Naive B cell (primary cell): ENCODE measurements at regions not wholly inside any gene's neighbourhood (a gene's known extent, or its start where the extent isn't known, plus 50 kb on each side); places are given as distances from the start of the nearest gene placed in this dataset.
"Not testable (repeated sequence)": the region's sequence is repeated elsewhere in the genome, so short reads cannot be mapped to it uniquely, and the experiment has no call there.

Source experiments
- ATAC-seq, 2 donors: fragments of 150-1000 bp; cut with Tn5 transposase; 2 replicates each; pipeline ENCODE4 v1.10.0; 2021; ENCODE audit warnings: low read depth in 2 of 2, mild to moderate bottlenecking in 2 of 2, moderate library complexity in 2 of 2
- DNase-seq: peaks from one replicate; pipeline ENCODE4 v3.0.0; 2022
- H3K27ac Mint-ChIP-seq, 6 donors: one replicate each; pipeline ENCODE4 v1.8.0; 2020 to 2022; ENCODE audit warnings: mild to moderate bottlenecking in 6 of 6, mixed read lengths in 6 of 6, moderate library complexity in 5 of 6, inconsistent platforms in 2 of 6
- H3K27me3 Mint-ChIP-seq, 3 donors: one replicate each; pipeline ENCODE4 v1.8.0; 2021 to 2022; ENCODE audit warnings: mixed read lengths in 3 of 3, mild to moderate bottlenecking in 1 of 3
- H3K36me3 Mint-ChIP-seq, 2 donors: one replicate each; pipeline ENCODE4 v1.8.0; 2020 to 2022; ENCODE audit warnings: mixed read lengths in 2 of 2, inconsistent platforms in 1 of 2, mild to moderate bottlenecking in 1 of 2
- H3K4me1 Mint-ChIP-seq, 3 donors: one replicate each; pipeline ENCODE4 v1.8.0; 2020 to 2022; ENCODE audit warnings: mixed read lengths in 3 of 3, inconsistent platforms in 1 of 3, mild to moderate bottlenecking in 1 of 3, moderate library complexity in 1 of 3
- H3K4me3 Mint-ChIP-seq, 8 donors: one replicate each; pipeline ENCODE4 v1.8.0; 2020 to 2022; ENCODE audit warnings: mild to moderate bottlenecking in 8 of 8, mixed read lengths in 8 of 8, moderate library complexity in 8 of 8, inconsistent platforms in 2 of 8
- H3K9me3 Mint-ChIP-seq, 7 donors: one replicate each; pipeline ENCODE4 v1.8.0; 2020 to 2022; ENCODE audit warnings: mixed read lengths in 7 of 7, mild to moderate bottlenecking in 5 of 7, inconsistent platforms in 2 of 7, moderate library complexity in 1 of 7

- Mint-ChIP-seq H3K27me3 (peaks cover 0 to 8% (median 7%) of the 10 kb centered on the region in 3 donors), H3K9me3 (peaks cover 0 to 17% (median 1%) of the 10 kb centered on the region in 7 donors), H3K4me3 (no peak overlapping the region), H3K36me3 (no peaks in the 10 kb centered on the region), H3K4me1 (no peaks in the 10 kb centered on the region), H3K27ac (no peak overlapping the region)
- ATAC-seq = no peak
- no peak for DNase-seq
These were observed 126.7 kb upstream of the RAI2 start for GRCh38 chrX:17987783-17988182.

- Mint-ChIP-seq H3K36me3 (no peaks in the 10 kb centered on the region), H3K9me3 (peaks cover 0 to 17% (median 1%) of the 10 kb centered on the region in 7 donors), H3K4me3 (no peak overlapping the region), H3K27me3 (peaks cover 0 to 5% (median 4%) of the 10 kb centered on the region in 3 donors), H3K4me1 (no peaks in the 10 kb centered on the region), H3K27ac (no peak overlapping the region)
- no peak for DNase-seq
- no peak for ATAC-seq
These were observed 125.9 kb upstream of the RAI2 start for GRCh38 chrX:17986977-17987376.

- no peak overlapping the region for H3K27ac Mint-ChIP-seq
- H3K4me1 Mint-ChIP-seq = no peaks in the 10 kb centered on the region
- peaks cover 0 to 17% (median 1%) of the 10 kb centered on the region in 7 donors for H3K9me3 Mint-ChIP-seq
- ATAC-seq = no peak
- H3K27me3 Mint-ChIP-seq = peaks cover 0 to 5% (median 4%) of the 10 kb centered on the region in 3 donors
- DNase-seq = no peak
- no peaks in the 10 kb centered on the region for H3K36me3 Mint-ChIP-seq
- H3K4me3 Mint-ChIP-seq = no peak overlapping the region
These were observed 125.3 kb upstream of the RAI2 start for GRCh38 chrX:17986440-17986839.

- DNase-seq (no peak), ATAC-seq (no peak)
- Mint-ChIP-seq H3K27me3 (peaks cover 0 to 5% (median 4%) of the 10 kb centered on the region in 3 donors), H3K4me1 (no peaks in the 10 kb centered on the region), H3K36me3 (no peaks in the 10 kb centered on the region), H3K4me3 (no peak overlapping the region), H3K9me3 (peaks cover 0 to 18% (median 3%) of the 10 kb centered on the region in 7 donors), H3K27ac (no peak overlapping the region)
These were observed 123.3 kb upstream of the RAI2 start for GRCh38 chrX:17984415-17984814.

- peaks cover 0 to 5% (median 4%) of the 10 kb centered on the region in 3 donors for H3K27me3 Mint-ChIP-seq
These were observed 122.3 kb upstream of the RAI2 start for GRCh38 chrX:17983389-17983788.

GRCh38 chrX:17977696-17978095 lies 116.6 kb upstream of the RAI2 start:
- H3K4me1 Mint-ChIP-seq = no peaks in the 10 kb centered on the region
- ATAC-seq (no peak), DNase-seq (no peak)
- no peak overlapping the region for H3K4me3 Mint-ChIP-seq
- no peak overlapping the region for H3K27ac Mint-ChIP-seq
- peaks cover 0 to 22% (median 0%) of the 10 kb centered on the region in 7 donors for H3K9me3 Mint-ChIP-seq
- no peaks in the 10 kb centered on the region for H3K27me3 Mint-ChIP-seq
- H3K36me3 Mint-ChIP-seq = no peaks in the 10 kb centered on the region

More at GRCh38 chrX:17983389-17983788, 122.3 kb upstream of the RAI2 start:
- Mint-ChIP-seq H3K4me1 (no peaks in the 10 kb centered on the region), H3K4me3 (no peak overlapping the region), H3K36me3 (no peaks in the 10 kb centered on the region), H3K27ac (no peak overlapping the region), H3K9me3 (peaks cover 0 to 18% (median 4%) of the 10 kb centered on the region in 7 donors)
- DNase-seq = no peak
- ATAC-seq = no peak

GRCh38 chrX:17976955-17977354 lies 115.9 kb upstream of the RAI2 start:
- Mint-ChIP-seq H3K9me3 (peaks cover 0 to 19% (median 0%) of the 10 kb centered on the region in 7 donors), H3K27ac (no peak overlapping the region), H3K36me3 (no peaks in the 10 kb centered on the region), H3K4me3 (no peak overlapping the region), H3K4me1 (no peaks in the 10 kb centered on the region), H3K27me3 (no peaks in the 10 kb centered on the region)
- DNase-seq (no peak), ATAC-seq (no peak)

GRCh38 chrX:17975349-17975748 lies 114.3 kb upstream of the RAI2 start:
- DNase-seq, H3K27me3 Mint-ChIP-seq, H3K27ac Mint-ChIP-seq, H3K36me3 Mint-ChIP-seq, H3K4me3 Mint-ChIP-seq, ATAC-seq, H3K4me1 Mint-ChIP-seq: not testable (repeated sequence)
- H3K9me3 Mint-ChIP-seq = peaks cover 0 to 15% (median 0%) of the 10 kb centered on the region in 7 donors

GRCh38 chrX:17968367-17968766 lies 107.3 kb upstream of the RAI2 start:
- peaks cover 0 to 3% (median 0%) of the 10 kb centered on the region in 3 donors for H3K27me3 Mint-ChIP-seq
- DNase-seq (no peak), ATAC-seq (no peak)
- H3K27ac Mint-ChIP-seq = no peak overlapping the region
- H3K36me3 Mint-ChIP-seq = no peaks in the 10 kb centered on the region
- H3K4me1 Mint-ChIP-seq = no peaks in the 10 kb centered on the region
- peaks cover 0 to 4% (median 0%) of the 10 kb centered on the region in 7 donors for H3K9me3 Mint-ChIP-seq
- no peak overlapping the region for H3K4me3 Mint-ChIP-seq

GRCh38 chrX:17967888-17968287 lies 106.8 kb upstream of the RAI2 start:
- DNase-seq (no peak), ATAC-seq (no peak)
- Mint-ChIP-seq H3K4me3 (no peak overlapping the region), H3K27ac (no peak overlapping the region), H3K27me3 (peaks cover 0 to 3% (median 0%) of the 10 kb centered on the region in 3 donors), H3K4me1 (no peaks in the 10 kb centered on the region), H3K36me3 (no peaks in the 10 kb centered on the region), H3K9me3 (peaks cover 0 to 4% (median 0%) of the 10 kb centered on the region in 7 donors)

GRCh38 chrX:17964871-17965270 lies 103.8 kb upstream of the RAI2 start:
- Mint-ChIP-seq H3K4me1 (no peaks in the 10 kb centered on the region), H3K4me3 (no peak overlapping the region), H3K36me3 (no peaks in the 10 kb centered on the region), H3K9me3 (peaks cover 0 to 4% (median 0%) of the 10 kb centered on the region in 7 donors), H3K27ac (no peak overlapping the region), H3K27me3 (peaks cover 0 to 3% (median 0%) of the 10 kb centered on the region in 3 donors)
- ATAC-seq = no peak
- no peak for DNase-seq

- no peak overlapping the region for H3K4me3 Mint-ChIP-seq
- no peak overlapping the region for H3K27ac Mint-ChIP-seq
- ATAC-seq (no peak), DNase-seq (no peak)
- peaks cover 0 to 8% (median 0%) of the 10 kb centered on the region in 7 donors for H3K9me3 Mint-ChIP-seq
- H3K4me1 Mint-ChIP-seq = no peaks in the 10 kb centered on the region
- H3K36me3 Mint-ChIP-seq = no peaks in the 10 kb centered on the region
- H3K27me3 Mint-ChIP-seq = peaks cover 0 to 3% (median 0%) of the 10 kb centered on the region in 3 donors
These were observed 99.8 kb upstream of the RAI2 start for GRCh38 chrX:17960891-17961290.

GRCh38 chrX:17944833-17945497 lies 83.9 kb upstream of the RAI2 start:
- Mint-ChIP-seq H3K4me3 (no peak overlapping the region), H3K36me3 (no peaks in the 10 kb centered on the region), H3K27ac (no peak overlapping the region), H3K4me1 (no peaks in the 10 kb centered on the region), H3K27me3 (peaks cover 0 to 16% (median 8%) of the 10 kb centered on the region in 3 donors), H3K9me3 (peaks cover 0 to 4% (median 2%) of the 10 kb centered on the region in 7 donors)
- ATAC-seq = no peak
- no peak for DNase-seq

GRCh38 chrX:17941171-17941570 lies 80.1 kb upstream of the RAI2 start:
- H3K27me3 Mint-ChIP-seq = peaks cover 4 to 26% (median 8%) of the 10 kb centered on the region in 3 donors
- ATAC-seq, H3K36me3 Mint-ChIP-seq, DNase-seq, H3K27ac Mint-ChIP-seq, H3K4me3 Mint-ChIP-seq, H3K4me1 Mint-ChIP-seq, H3K9me3 Mint-ChIP-seq: not testable (repeated sequence)
